ENCODE measurements at regions not wholly inside any gene's neighbourhood (a gene's known extent, or its start where the extent isn't known, plus 50 kb on each side); places are given as distances from the start of the nearest gene placed in this dataset.

- TF ChIP-seq CTCF (IDR thresholded peaks at IDR 0.05) (no peak), POLR2A (IDR thresholded peaks at IDR 0.05) (no peak)
Measured at GRCh38 chr7:54810401-54810800, 51.4 kb upstream of the SEC61G start.
